GM12878 (cell line): ENCODE measurements at regions not wholly inside any gene's neighbourhood (a gene's known extent, or its start where the extent isn't known, plus 50 kb on each side); places are given as distances from the start of the nearest gene placed in this dataset.

Experiments used
- ATAC-seq: fragments of 200-7000 bp; cut with Tn5 transposase; 3 replicates; pipeline ENCODE4 v1.9.1; 2020; ENCODE audit warnings: mild to moderate bottlenecking, moderate library complexity
- BruUV-seq: library from RNA; stranded (reverse); fragments of 400-500 nt; replicated peaks from 2 replicates; lab custom pipeline; 2021; lab: Mats Ljungman, UMichigan
- CTCF ChIA-PET: fragments of 300-600 bp; sonication (Branson Sonifier 250); formaldehyde crosslinking; extraction: SDS; loops from one replicate; lab custom pipeline; 2021; ENCODE audit warnings: inconsistent platforms; lab: Yijun Ruan, JAX
- POLR2A ChIA-PET: fragments of 350-600 bp; formaldehyde crosslinking; extraction: SDS; loops from one replicate; lab custom pipeline; 2021; ENCODE audit warnings: inconsistent platforms; lab: Charles Lee
- RAD21 ChIA-PET: fragments of 300-600 bp; sonication (Branson Sonifier 250); formaldehyde crosslinking; loops from one replicate; lab custom pipeline; 2023; ENCODE audit warnings: antibody characterized with exemption; ENCODE audit not compliant: unreplicated experiment; lab: Charles Lee
- SMC1A ChIA-PET: fragments of 300-600 bp; sonication (Branson Sonifier 250); formaldehyde crosslinking; loops from one replicate; lab custom pipeline; 2023; ENCODE audit not compliant: unreplicated experiment, uncharacterized antibody; lab: Charles Lee
- DNase-seq: peaks from one replicate; pipeline ENCODE4 v3.0.0-alpha.2; 2011; ENCODE audit warnings: low read depth, low spot score
- FAIRE-seq: peaks from 3 replicates; lab custom pipeline; 2011; peaks lifted over from hg19 to GRCh38; lab: Jason Lieb, UNC
- H2AFZ ChIP-seq: 2 replicates; pipeline ENCODE4 v1.6.0; 2011; ENCODE audit warnings: low read depth, low read length, control low read depth; ENCODE audit not compliant: control insufficient read depth
- H3K27ac ChIP-seq: 2 replicates; pipeline ENCODE4 v1.5.1; 2011; ENCODE audit warnings: control low read depth; ENCODE audit not compliant: control insufficient read depth, insufficient read depth
- H3K27me3 ChIP-seq, 2 experiments: replicated peaks in 1 of 2; 2 replicates each; pipeline versions ENCODE4 v1.6.0 to v1.6.1; 2011; ENCODE audit warnings: low read length in 1 of 2; ENCODE audit not compliant: control insufficient read depth in 2 of 2, insufficient read depth in 2 of 2
- H3K36me3 ChIP-seq, 2 experiments: 2 replicates each; pipeline ENCODE4 v1.5.1; 2011; ENCODE audit warnings: low read length in 1 of 2; ENCODE audit not compliant: control insufficient read depth in 2 of 2, insufficient read depth in 2 of 2
- H3K4me1 ChIP-seq: 2 replicates; pipeline ENCODE4 v1.6.1; 2011; ENCODE audit warnings: mild to moderate bottlenecking, low read length, moderate library complexity, mixed read lengths; ENCODE audit not compliant: control insufficient read depth, insufficient read depth
- H3K4me2 ChIP-seq: 2 replicates; pipeline ENCODE4 v1.6.0; 2011; ENCODE audit warnings: control low read depth; ENCODE audit not compliant: control insufficient read depth, insufficient read depth
- H3K4me3 ChIP-seq: fragments of 200-600 bp; sonication (generic); 2 replicates; pipeline ENCODE4 v1.5.1; 2016
- H3K79me2 ChIP-seq: 2 replicates; pipeline ENCODE4 v1.6.0; 2011; ENCODE audit warnings: low read length; ENCODE audit not compliant: control insufficient read depth, insufficient read depth
- H3K9ac ChIP-seq: 2 replicates; pipeline ENCODE4 v1.8.0; 2011; ENCODE audit warnings: low read length, control low read depth, mixed read lengths; ENCODE audit not compliant: control insufficient read depth, insufficient read depth
- H3K9me3 ChIP-seq: replicated peaks from 3 replicates; pipeline ENCODE4 v1.5.1; 2011; ENCODE audit warnings: mild to moderate bottlenecking, low read length; ENCODE audit not compliant: control insufficient read depth, insufficient read depth
- H4K20me1 ChIP-seq: 2 replicates; pipeline ENCODE4 v1.6.0; 2011; ENCODE audit not compliant: control insufficient read depth, insufficient read depth
- ATF7 ChIP-seq: fragments of 450-650 bp; IDR thresholded peaks from 2 replicates; pipeline ENCODE4 v1.6.1; 2016; ENCODE audit warnings: low read depth, mild to moderate bottlenecking
- BACH1 ChIP-seq: fragments of 450-650 bp; IDR thresholded peaks from 2 replicates; pipeline ENCODE4 v1.6.1; 2017; ENCODE audit warnings: mild to moderate bottlenecking, borderline replicate concordance
- BHLHE40 ChIP-seq, 2 experiments: fragments of 450-650 bp in 1 of 2; IDR thresholded peaks; 2 replicates each; pipeline ENCODE4 v1.6.1; 2011 to 2017; ENCODE audit warnings: low read depth in 2 of 2, borderline replicate concordance in 1 of 2, improper control_type of control experiment in 1 of 2, low read length in 1 of 2, mild to moderate bottlenecking in 1 of 2
- CBX5 ChIP-seq: sonication (generic); IDR thresholded peaks from 2 replicates; pipeline ENCODE4 v1.6.1; 2016; ENCODE audit warnings: low read depth, moderate library complexity, mild to moderate bottlenecking, inconsistent platforms
- EED ChIP-seq: sonication (generic); IDR thresholded peaks from 2 replicates; pipeline ENCODE4 v1.6.1; 2016; ENCODE audit warnings: antibody characterized with exemption, low read depth
- LARP7 ChIP-seq: fragments of 450-650 bp; IDR thresholded peaks from 2 replicates; pipeline ENCODE4 v1.6.1; 2017; ENCODE audit warnings: mild to moderate bottlenecking
- NFXL1 ChIP-seq: fragments of 450-650 bp; IDR thresholded peaks from 2 replicates; pipeline ENCODE4 v1.6.1; 2017; ENCODE audit warnings: antibody characterized with exemption, mild to moderate bottlenecking, borderline replicate concordance
- NR2F1 ChIP-seq: fragments of 450-650 bp; conservative IDR thresholded peaks from 2 replicates; pipeline ENCODE4 v1.6.1; 2017; ENCODE audit warnings: mild to moderate bottlenecking
- POLR2A ChIP-seq: IDR thresholded peaks from 2 replicates; pipeline ENCODE4 v1.6.1; 2011; ENCODE audit warnings: low read depth, mild to moderate bottlenecking, low read length
- POU2F2 ChIP-seq: IDR thresholded peaks from 3 replicates; pipeline ENCODE4 v1.6.1; 2011; ENCODE audit warnings: low read depth, mild to moderate bottlenecking, low read length, borderline replicate concordance
- PRDM15 ChIP-seq: fragments of 450-650 bp; formaldehyde crosslinking; IDR thresholded peaks from 2 replicates; pipeline ENCODE4 v1.4.0; 2020; ENCODE audit warnings: mild to moderate bottlenecking, moderate library complexity
- RAD21 ChIP-seq: IDR thresholded peaks from 2 replicates; pipeline ENCODE4 v1.6.1; 2011; ENCODE audit warnings: mild to moderate bottlenecking, low read depth, low read length, moderate library complexity; ENCODE audit not compliant: insufficient read depth
- RAD51 ChIP-seq: fragments of 450-650 bp; IDR thresholded peaks from 2 replicates; pipeline ENCODE4 v1.6.1; 2016; ENCODE audit warnings: moderate library complexity, mild to moderate bottlenecking, inconsistent platforms
- STAT1 ChIP-seq: fragments of 450-650 bp; conservative IDR thresholded peaks from 2 replicates; pipeline ENCODE4 v1.6.1; 2014; ENCODE audit warnings: antibody characterized with exemption, mild to moderate bottlenecking
- SUPT20H ChIP-seq: IDR thresholded peaks from 2 replicates; pipeline ENCODE4 v1.6.1; 2011; ENCODE audit warnings: low read depth, mild to moderate bottlenecking, low read length, moderate library complexity, borderline replicate concordance; ENCODE audit not compliant: control insufficient read depth
- TCF7 ChIP-seq: IDR thresholded peaks from 2 replicates; pipeline ENCODE4 v1.6.1; 2014; ENCODE audit warnings: antibody characterized with exemption, borderline replicate concordance
- USF1 ChIP-seq: IDR thresholded peaks from 2 replicates; pipeline ENCODE4 v1.6.1; 2011; ENCODE audit warnings: borderline replicate concordance, low read depth, mild to moderate bottlenecking, moderate library complexity, mixed read lengths, low read length; ENCODE audit not compliant: insufficient read depth; ENCODE audit errors: extremely low read length
- ZBED1 ChIP-seq: IDR thresholded peaks from 2 replicates; pipeline ENCODE4 v1.6.1; 2016; ENCODE audit warnings: borderline replicate concordance
- ZNF274 ChIP-seq: IDR thresholded peaks from one replicate; pipeline ENCODE4 v1.8.0; 2011; ENCODE audit not compliant: insufficient read length, insufficient read depth
- in situ Hi-C: fragments of 300-500 bp; cut with MboI; formaldehyde crosslinking; loops from 9 replicates; pipeline ENCODE4 v1.14.3; 2018; ENCODE audit warnings: mixed read lengths
- intact Hi-C: fragments of 100-400 bp; cut with micrococcal nuclease; formaldehyde crosslinking; loops from one replicate; pipeline ENCODE4 v1.14.2; 2022; ENCODE audit not compliant: unreplicated experiment

- H3K36me3 ChIP-seq, result no peaks in the 10 kb centered on the region
- SMC1A ChIA-PET, result no interaction called here
- POLR2A ChIA-PET, result no interaction called here
- CTCF ChIA-PET, result no interaction called here
- H3K9me3 ChIP-seq, result no peaks in the 10 kb centered on the region
- H3K4me1 ChIP-seq, result no peaks in the 10 kb centered on the region
- H2AFZ ChIP-seq, result no peak overlapping the region
- H3K4me3 ChIP-seq, result no peak overlapping the region
- no TSS peak for BruUV-seq
- H3K27me3 ChIP-seq, result no peaks in the 10 kb centered on the region
- in situ Hi-C loops (no loop called here), intact Hi-C loops (no loop called here)
- ATAC-seq, result no peak
- RAD21 ChIA-PET, result no interaction called here
- FAIRE-seq, result no peak
- H3K27ac ChIP-seq, result no peak overlapping the region
- no peak for DNase-seq
- TF ChIP-seq PRDM15 (no peak), BACH1 (no peak), CBX5 (no peak), STAT1 (no peak), ZBED1 (no peak), LARP7 (no peak), ZNF274 (no peak), BHLHE40 (IDR thresholded peaks at IDR 0.05; ENCODE audit: borderline replicate concordance in 1 of 2, low read depth in 2 of 2, low read length in 1 of 2) (no peak), NFXL1 (no peak), NR2F1 (no peak), ATF7 (no peak), TCF7 (no peak), POU2F2 (no peak), RAD51 (no peak), RAD21 (no peak), EED (no peak), POLR2A (no peak), USF1 (no peak), SUPT20H (no peak)
- no peaks in the 10 kb centered on the region for H4K20me1 ChIP-seq
- H3K79me2 ChIP-seq, result no peaks in the 10 kb centered on the region
- no peak overlapping the region for H3K4me2 ChIP-seq
- no peak overlapping the region for H3K9ac ChIP-seq
Observed at GRCh38 chr6:78025502-78025901, 372.7 kb downstream of the MEI4 start.
